ENCODE measurements at regions not wholly inside any gene's neighbourhood (a gene's known extent, or its start where the extent isn't known, plus 50 kb on each side); places are given as distances from the start of the nearest gene placed in this dataset.

DNA sequence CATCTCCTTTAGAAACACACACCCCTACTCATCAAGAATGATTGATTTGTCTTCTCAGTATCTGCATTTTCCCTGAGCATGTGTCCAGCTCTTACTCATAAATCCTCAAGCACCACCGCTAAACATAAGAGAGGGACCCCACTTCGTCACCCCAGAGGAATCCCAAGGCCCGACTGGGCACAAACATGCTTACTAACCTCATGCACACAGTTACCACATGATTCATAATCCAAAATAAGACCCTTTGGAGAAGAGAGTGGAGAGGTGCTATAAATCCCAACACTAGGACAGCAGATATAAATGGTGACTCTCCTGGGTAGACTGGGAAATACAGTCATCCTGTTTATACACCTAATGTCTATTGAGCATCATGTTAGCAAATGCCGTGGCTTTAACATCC lies 843.2 kb upstream of the ID2 start (continued):
- TF ChIP-seq ZNF764 (CRISPR knock-in tag; IDR thresholded peaks at IDR 0.05; ENCODE audit: low read depth): no peak
- no peak for TF ChIP-seq SRF (CRISPR knock-in tag; IDR thresholded peaks at IDR 0.05)
- TF ChIP-seq MAZ (CRISPR knock-in tag; conservative IDR thresholded peaks at IDR 0.05 in 1 of 2, IDR thresholded peaks at IDR 0.05 in 1 of 2): no peak
- no peak for TF ChIP-seq CREM (IDR thresholded peaks at IDR 0.05; ENCODE audit: low read depth)
- TF ChIP-seq RB1 (IDR thresholded peaks at IDR 0.05; ENCODE audit: low read depth): no peak
- no peak for TF ChIP-seq ZNF408 (CRISPR knock-in tag; IDR thresholded peaks at IDR 0.05; ENCODE audit: low read depth)
- TF ChIP-seq ZNF277 (CRISPR knock-in tag; IDR thresholded peaks at IDR 0.05; ENCODE audit: borderline replicate concordance): no peak
- TF ChIP-seq CHD7 (IDR thresholded peaks at IDR 0.05; ENCODE audit: low read depth, low read length): no peak
- TF ChIP-seq ZNF780A (CRISPR knock-in tag; IDR thresholded peaks at IDR 0.05): no peak
- no peak for TF ChIP-seq ZFP91 (CRISPR knock-in tag; IDR thresholded peaks at IDR 0.05)
- TF ChIP-seq, protein P1, sequence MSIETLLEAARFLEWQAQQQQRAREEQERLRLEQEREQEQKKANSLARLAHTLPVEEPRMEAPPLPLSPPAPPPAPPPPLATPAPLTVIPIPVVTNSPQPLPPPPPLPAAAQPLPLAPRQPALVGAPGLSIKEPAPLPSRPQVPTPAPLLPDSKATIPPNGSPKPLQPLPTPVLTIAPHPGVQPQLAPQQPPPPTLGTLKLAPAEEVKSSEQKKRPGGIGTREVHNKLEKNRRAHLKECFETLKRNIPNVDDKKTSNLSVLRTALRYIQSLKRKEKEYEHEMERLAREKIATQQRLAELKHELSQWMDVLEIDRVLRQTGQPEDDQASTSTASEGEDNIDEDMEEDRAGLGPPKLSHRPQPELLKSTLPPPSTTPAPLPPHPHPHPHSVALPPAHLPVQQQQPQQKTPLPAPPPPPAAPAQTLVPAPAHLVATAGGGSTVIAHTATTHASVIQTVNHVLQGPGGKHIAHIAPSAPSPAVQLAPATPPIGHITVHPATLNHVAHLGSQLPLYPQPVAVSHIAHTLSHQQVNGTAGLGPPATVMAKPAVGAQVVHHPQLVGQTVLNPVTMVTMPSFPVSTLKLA (conservative IDR thresholded peaks at IDR 0.05): no peak

All from K562 (cell line).